ENCODE measurements at regions not wholly inside any gene's neighbourhood (a gene's known extent, or its start where the extent isn't known, plus 50 kb on each side); places are given as distances from the start of the nearest gene placed in this dataset.

DNA sequence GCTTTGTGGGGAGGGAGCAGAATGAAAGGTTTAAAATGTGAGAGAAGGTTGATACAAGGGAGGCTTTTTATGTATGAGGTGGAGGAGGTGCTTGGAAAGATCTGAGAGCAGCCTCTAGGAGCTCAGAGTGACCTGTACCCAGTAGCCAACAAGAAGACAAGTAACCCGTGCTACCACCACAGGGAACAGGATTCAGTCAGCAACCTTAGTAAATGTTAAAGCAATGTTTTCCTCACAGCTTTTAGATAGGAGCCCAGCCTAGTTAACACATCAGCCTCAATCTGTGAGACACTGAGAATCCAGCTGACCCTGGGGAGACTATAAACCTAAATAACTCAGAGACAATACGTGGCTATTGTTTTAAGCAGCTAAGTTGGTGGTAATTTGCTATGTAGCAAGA, 194.9 kb upstream of the NT5C1B start:
- H3K4me3 ChIP-seq (ENCODE audit: low read depth, low read length): no peak overlapping the region
- TF ChIP-seq, protein P1, sequence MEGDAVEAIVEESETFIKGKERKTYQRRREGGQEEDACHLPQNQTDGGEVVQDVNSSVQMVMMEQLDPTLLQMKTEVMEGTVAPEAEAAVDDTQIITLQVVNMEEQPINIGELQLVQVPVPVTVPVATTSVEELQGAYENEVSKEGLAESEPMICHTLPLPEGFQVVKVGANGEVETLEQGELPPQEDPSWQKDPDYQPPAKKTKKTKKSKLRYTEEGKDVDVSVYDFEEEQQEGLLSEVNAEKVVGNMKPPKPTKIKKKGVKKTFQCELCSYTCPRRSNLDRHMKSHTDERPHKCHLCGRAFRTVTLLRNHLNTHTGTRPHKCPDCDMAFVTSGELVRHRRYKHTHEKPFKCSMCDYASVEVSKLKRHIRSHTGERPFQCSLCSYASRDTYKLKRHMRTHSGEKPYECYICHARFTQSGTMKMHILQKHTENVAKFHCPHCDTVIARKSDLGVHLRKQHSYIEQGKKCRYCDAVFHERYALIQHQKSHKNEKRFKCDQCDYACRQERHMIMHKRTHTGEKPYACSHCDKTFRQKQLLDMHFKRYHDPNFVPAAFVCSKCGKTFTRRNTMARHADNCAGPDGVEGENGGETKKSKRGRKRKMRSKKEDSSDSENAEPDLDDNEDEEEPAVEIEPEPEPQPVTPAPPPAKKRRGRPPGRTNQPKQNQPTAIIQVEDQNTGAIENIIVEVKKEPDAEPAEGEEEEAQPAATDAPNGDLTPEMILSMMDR (IDR thresholded peaks at IDR 0.05; ENCODE audit: insufficient read depth, low read depth, low read length): no peak
- DNase-seq (ENCODE audit: low read depth): no peak

DNA sequence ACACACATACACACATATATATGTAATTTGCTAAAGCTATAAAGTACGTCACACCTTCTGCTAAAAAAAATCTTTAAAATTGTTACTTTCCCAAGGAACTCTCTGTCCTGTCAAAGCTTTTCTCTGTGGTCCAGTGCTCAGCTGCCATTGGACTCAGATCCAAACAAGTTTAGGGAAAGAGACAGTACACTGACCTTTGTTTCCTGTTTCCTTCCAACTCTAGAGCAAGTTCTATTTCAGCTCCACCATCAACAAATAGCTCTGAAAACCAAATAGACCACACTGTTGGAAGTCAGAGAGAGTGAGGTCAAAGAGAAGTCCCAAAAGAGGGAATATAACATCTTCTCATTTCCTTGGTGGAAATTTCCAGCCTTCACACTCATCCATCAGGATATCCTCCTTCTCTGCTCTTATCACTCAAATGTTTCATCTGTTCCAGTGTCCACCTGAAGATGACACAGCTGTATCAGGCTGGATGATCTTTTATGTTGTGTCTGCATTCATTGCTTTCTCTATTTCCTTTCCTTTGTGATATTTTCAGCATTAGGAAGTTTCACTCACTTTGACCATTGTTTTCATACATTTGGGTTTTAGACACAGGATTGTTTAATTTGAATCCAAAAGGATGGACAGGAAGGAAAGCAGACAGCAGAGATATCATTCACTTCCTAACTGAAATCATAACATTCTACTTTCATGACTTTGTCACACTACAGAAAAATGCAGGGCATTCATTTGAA, 192.3 kb upstream of the NT5C1B start:
- no peak overlapping the region for H3K4me3 ChIP-seq (ENCODE audit: low read depth, low read length)
- DNase-seq (ENCODE audit: low read depth): no peak
- TF ChIP-seq, protein P1 (IDR thresholded peaks at IDR 0.05; ENCODE audit: insufficient read depth, low read depth, low read length): no peak

DNA sequence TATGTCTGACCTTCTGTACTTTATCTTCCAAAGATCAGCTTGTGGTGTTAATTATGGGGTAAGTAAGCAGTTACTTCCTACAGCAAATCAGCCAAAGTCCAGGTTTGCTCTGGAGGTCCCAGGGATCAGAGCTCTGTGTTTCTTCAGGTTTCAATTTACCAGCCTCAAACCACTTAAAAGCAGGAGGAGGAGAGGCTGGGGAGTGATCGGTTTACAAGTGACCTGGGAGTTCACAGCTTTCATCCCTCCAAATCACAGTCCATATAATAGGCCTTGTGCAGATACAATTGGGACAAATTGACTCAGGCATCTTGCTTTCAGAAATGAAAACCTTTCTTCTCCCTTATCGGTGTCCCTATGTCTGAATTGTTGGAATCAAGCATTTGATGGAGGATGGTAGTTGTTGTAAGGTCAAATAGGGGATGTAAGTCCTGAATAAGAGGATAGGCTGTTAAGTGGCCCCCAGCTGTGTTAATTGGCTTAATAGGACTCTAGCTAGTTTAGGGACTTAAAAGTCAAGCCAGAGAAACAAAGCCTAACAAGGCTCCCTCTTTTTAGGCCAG, 188.0 kb upstream of the NT5C1B start:
- H3K4me3 ChIP-seq (ENCODE audit: low read depth, low read length): no peak overlapping the region
- peak; percentile 50 for DNase-seq (ENCODE audit: low read depth)
- TF ChIP-seq, protein P1 (IDR thresholded peaks at IDR 0.05; ENCODE audit: insufficient read depth, low read depth, low read length): no peak

DNA sequence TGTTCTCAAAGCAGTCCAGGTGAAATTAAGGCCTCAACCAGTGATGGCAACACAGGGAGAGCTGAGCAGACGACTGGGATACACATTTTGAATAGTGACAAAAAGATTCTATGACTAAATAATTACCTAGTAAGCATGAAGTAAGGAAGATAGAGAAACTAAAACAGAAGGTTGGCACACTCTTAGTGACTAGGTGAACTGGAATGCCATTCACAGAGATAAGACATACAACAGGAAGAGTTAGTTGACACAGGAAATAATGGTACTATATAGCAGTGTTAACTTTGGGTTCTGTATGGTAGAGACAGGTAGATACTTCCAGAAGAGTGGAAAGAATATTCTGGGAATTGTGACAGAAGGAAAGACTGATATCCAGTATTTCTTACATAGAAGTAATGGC, 181.8 kb upstream of the NT5C1B start:
- DNase-seq (ENCODE audit: low read depth): no peak
- TF ChIP-seq, protein P1 (IDR thresholded peaks at IDR 0.05; ENCODE audit: insufficient read depth, low read depth, low read length): no peak

DNA sequence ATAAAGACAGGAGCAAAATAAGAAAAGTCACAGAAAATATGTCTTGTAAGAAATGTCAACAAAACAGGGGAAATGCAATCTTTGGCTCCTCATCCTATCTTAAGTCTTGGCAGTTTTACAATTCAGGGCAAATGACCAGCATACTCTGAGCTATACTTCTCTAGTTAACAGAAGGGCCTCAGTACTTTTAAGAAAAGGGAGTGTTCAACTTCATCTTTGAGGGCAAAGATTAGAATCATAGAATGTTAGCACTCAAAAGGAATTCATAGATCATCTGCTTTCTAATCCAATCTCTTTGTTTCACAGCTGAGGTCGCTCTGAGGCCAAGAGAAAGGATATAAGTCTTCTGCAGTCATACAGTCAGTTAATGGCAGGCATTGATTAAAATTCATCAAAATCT, 174.0 kb upstream of the NT5C1B start:
- H3K4me3 ChIP-seq (ENCODE audit: low read depth, low read length): no peak overlapping the region
- peak; percentile 56 for DNase-seq (ENCODE audit: low read depth)
- TF ChIP-seq, protein P1 (IDR thresholded peaks at IDR 0.05; ENCODE audit: insufficient read depth, low read depth, low read length): no peak

More for the DNA sequence above, 181.8 kb upstream of the NT5C1B start:
- no peak overlapping the region for H3K4me3 ChIP-seq (ENCODE audit: low read depth, low read length)

DNA sequence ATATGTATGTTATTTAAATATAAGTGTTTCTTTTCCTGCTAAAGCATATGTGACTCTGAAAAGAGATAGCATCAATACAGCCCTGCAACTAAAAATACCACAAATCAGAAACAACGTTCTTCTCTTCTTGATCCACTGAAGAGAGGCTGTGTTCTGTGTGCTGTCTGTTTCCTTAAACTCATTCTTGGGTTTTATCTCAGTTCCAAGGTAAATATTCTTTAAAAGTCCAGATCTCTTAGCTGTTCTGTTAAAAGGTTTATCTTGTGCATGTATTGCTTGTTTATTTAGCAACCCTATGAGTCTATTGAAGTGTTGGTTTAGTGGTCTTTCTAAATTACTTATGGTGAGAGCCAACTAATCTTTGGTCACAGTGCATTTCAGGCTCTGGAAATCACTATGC, 173.3 kb upstream of the NT5C1B start:
- no peak overlapping the region for H3K4me3 ChIP-seq (ENCODE audit: low read depth, low read length)
- no peak for DNase-seq (ENCODE audit: low read depth)
- TF ChIP-seq, protein P1 (IDR thresholded peaks at IDR 0.05; ENCODE audit: insufficient read depth, low read depth, low read length): no peak

Measured in fibroblast of villous mesenchyme (primary cell).